ENCODE measurements at regions not wholly inside any gene's neighbourhood (a gene's known extent, or its start where the extent isn't known, plus 50 kb on each side); places are given as distances from the start of the nearest gene placed in this dataset.

GRCh38 chr11:71147331-71147730 lies 105.0 kb downstream of the SHANK2 start:
- H3K9me2 ChIP-seq (replicated peaks; ENCODE audit: low read depth, low read length): no peaks in the 10 kb centered on the region
- no peak overlapping the region for H3K4me3 ChIP-seq (ENCODE audit: low read length, poor library complexity, severe bottlenecking)
- H3K4me2 ChIP-seq (ENCODE audit: low read depth, low read length, poor library complexity, severe bottlenecking): no peak overlapping the region
- H3K9me3 ChIP-seq (ENCODE audit: insufficient read depth, low read depth, low read length): peaks cover 19% of the 10 kb centered on the region; the same call in 1 of the 2 replicates
- TF ChIP-seq EZH2phosphoT487 (IDR thresholded peaks at IDR 0.05; ENCODE audit: borderline replicate concordance) (no peak), CTCF (conservative IDR thresholded peaks at IDR 0.05; ENCODE audit: low read length) (no peak)
- no peak overlapping the region for H2AFZ ChIP-seq (ENCODE audit: low read length)
- H3K36me3 ChIP-seq (ENCODE audit: insufficient read depth, low read length): no peaks in the 10 kb centered on the region
- no peak overlapping the region for H3K9ac ChIP-seq (ENCODE audit: low read depth, low read length, poor library complexity, severe bottlenecking)
- H4K20me1 ChIP-seq (ENCODE audit: insufficient read depth, low read length, poor library complexity, severe bottlenecking): no peaks in the 10 kb centered on the region
- no peaks in the 10 kb centered on the region for H3K79me2 ChIP-seq (ENCODE audit: insufficient read depth, low read length)
- no peaks in the 10 kb centered on the region for H3K4me1 ChIP-seq (ENCODE audit: insufficient read depth, low read length, poor library complexity, severe bottlenecking)
- H3K27me3 ChIP-seq (ENCODE audit: insufficient read depth, low read length, poor library complexity, severe bottlenecking): no peaks in the 10 kb centered on the region
- no peaks in the 10 kb centered on the region for H3F3A ChIP-seq (ENCODE audit: low read depth)

GRCh38 chr11:71146846-71147245 lies 105.5 kb downstream of the SHANK2 start:
- H3K4me1 ChIP-seq (ENCODE audit: insufficient read depth, low read length, poor library complexity, severe bottlenecking): no peaks in the 10 kb centered on the region
- no peak overlapping the region for H3K9ac ChIP-seq (ENCODE audit: low read depth, low read length, poor library complexity, severe bottlenecking)
- no peak overlapping the region for H2AFZ ChIP-seq (ENCODE audit: low read length)
- H3K36me3 ChIP-seq (ENCODE audit: insufficient read depth, low read length): no peaks in the 10 kb centered on the region
- H3F3A ChIP-seq (ENCODE audit: low read depth): no peaks in the 10 kb centered on the region
- no peaks in the 10 kb centered on the region for H4K20me1 ChIP-seq (ENCODE audit: insufficient read depth, low read length, poor library complexity, severe bottlenecking)
- H3K9me2 ChIP-seq (replicated peaks; ENCODE audit: low read depth, low read length): no peaks in the 10 kb centered on the region
- no peak overlapping the region for H3K4me2 ChIP-seq (ENCODE audit: low read depth, low read length, poor library complexity, severe bottlenecking)
- H3K9me3 ChIP-seq (ENCODE audit: insufficient read depth, low read depth, low read length): peaks cover 19% of the 10 kb centered on the region; the same call in 1 of the 2 replicates
- no peak overlapping the region for H3K4me3 ChIP-seq (ENCODE audit: low read length, poor library complexity, severe bottlenecking)
- H3K79me2 ChIP-seq (ENCODE audit: insufficient read depth, low read length): no peaks in the 10 kb centered on the region
- TF ChIP-seq EZH2phosphoT487 (IDR thresholded peaks at IDR 0.05; ENCODE audit: borderline replicate concordance): no peak
- no peak for TF ChIP-seq CTCF (conservative IDR thresholded peaks at IDR 0.05; ENCODE audit: low read length)
- no peaks in the 10 kb centered on the region for H3K27me3 ChIP-seq (ENCODE audit: insufficient read depth, low read length, poor library complexity, severe bottlenecking)

- Histone ChIP-seq H4K20me1 (ENCODE audit: insufficient read depth, low read length, poor library complexity, severe bottlenecking) (no peaks in the 10 kb centered on the region), H3K4me1 (ENCODE audit: insufficient read depth, low read length, poor library complexity, severe bottlenecking) (no peaks in the 10 kb centered on the region), H3K36me3 (ENCODE audit: insufficient read depth, low read length) (no peaks in the 10 kb centered on the region), H3K27me3 (ENCODE audit: insufficient read depth, low read length, poor library complexity, severe bottlenecking) (no peaks in the 10 kb centered on the region), H3K9me3 (ENCODE audit: insufficient read depth, low read depth, low read length) (peaks cover 19% of the 10 kb centered on the region; the same call in 1 of the 2 replicates), H3F3A (ENCODE audit: low read depth) (no peaks in the 10 kb centered on the region), H3K4me3 (ENCODE audit: low read length, poor library complexity, severe bottlenecking) (no peak overlapping the region), H3K9me2 (replicated peaks; ENCODE audit: low read depth, low read length) (no peaks in the 10 kb centered on the region), H2AFZ (ENCODE audit: low read length) (no peak overlapping the region), H3K4me2 (ENCODE audit: low read depth, low read length, poor library complexity, severe bottlenecking) (no peak overlapping the region), H3K9ac (ENCODE audit: low read depth, low read length, poor library complexity, severe bottlenecking) (no peak overlapping the region), H3K79me2 (ENCODE audit: insufficient read depth, low read length) (no peaks in the 10 kb centered on the region)
- no peak for TF ChIP-seq EZH2phosphoT487 (IDR thresholded peaks at IDR 0.05; ENCODE audit: borderline replicate concordance)
- TF ChIP-seq CTCF (conservative IDR thresholded peaks at IDR 0.05; ENCODE audit: low read length): no peak
These were observed 106.2 kb downstream of the SHANK2 start for GRCh38 chr11:71145988-71146824.
